ENCODE measurements at regions not wholly inside any gene's neighbourhood (a gene's known extent, or its start where the extent isn't known, plus 50 kb on each side); places are given as distances from the start of the nearest gene placed in this dataset.

DNA sequence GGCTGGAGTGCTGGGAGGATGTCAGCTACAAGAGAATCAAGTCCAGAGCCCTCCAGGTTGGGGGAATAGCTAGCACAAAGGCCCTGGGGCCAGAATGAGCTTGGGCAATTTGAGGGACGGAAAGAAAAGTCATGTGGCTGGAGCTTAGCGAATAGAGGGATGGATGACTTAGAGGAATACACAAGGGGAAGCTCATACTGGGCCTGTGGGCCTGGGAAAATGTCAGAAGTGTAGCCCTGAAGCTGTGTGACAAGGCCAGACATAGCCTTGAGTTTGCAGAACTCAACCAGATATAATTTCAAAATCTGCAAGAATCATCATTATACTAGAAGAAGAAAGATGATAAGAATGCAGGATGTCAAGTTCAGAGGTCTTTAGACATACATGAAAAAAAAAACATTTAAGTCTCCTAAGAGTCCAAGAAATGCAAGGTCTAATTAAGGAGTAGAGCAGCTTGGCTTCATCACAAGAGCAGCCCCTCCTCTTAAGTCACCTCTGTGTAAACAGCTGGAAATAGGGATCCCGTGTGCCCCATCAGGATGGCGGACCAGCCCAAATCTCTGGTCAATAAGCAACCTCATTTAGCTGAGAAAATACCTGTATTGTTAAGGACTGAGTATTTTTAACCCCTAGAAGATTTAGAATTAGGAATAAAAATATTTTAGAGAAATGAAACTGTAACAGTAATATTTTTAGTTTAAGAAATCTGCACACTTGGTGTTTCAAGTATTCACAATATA is 66.6 kb downstream of the ABCC12 start:
- DNase-seq (no peak), FAIRE-seq (no peak)
- WGBS, 3 donors = 52 to 67% (median 60%) methylated on average over 4 of the region's 4 CpGs

DNA sequence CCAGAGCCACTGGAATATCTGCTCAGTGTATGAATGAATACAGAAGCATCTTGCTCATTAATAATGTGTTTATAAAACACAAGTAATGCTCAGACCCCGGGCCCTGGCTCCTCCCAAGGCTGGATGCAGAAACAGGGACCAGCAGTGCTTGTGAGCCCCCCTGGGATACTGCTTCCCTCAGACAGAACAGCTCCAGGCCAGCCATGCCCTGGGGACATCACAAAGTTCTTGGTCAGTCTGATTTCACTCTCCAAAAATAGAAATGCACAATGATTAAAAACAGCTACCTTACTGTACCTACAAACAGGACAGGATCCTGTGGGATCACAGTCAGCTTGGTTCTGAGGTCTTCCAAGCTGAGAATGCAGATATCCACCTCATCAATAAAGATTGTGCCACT is 68.2 kb downstream of the ABCC12 start:
- no peak for DNase-seq
- H3K36me3 ChIP-seq (ENCODE audit: control insufficient read depth in 3 of 3, insufficient read depth in 2 of 3, low read depth in 1 of 3, low read length in 3 of 3) = no peaks in the 10 kb centered on the region
- no peaks in the 10 kb centered on the region for H3K27me3 ChIP-seq (ENCODE audit: control insufficient read depth in 3 of 3, insufficient read depth in 3 of 3, low read length in 3 of 3)
- no peak for FAIRE-seq
- H3K4me3 ChIP-seq (ENCODE audit: low read depth in 1 of 3, low read length in 3 of 3) = no peak overlapping the region
- H3K4me1 ChIP-seq (ENCODE audit: control insufficient read depth in 3 of 3, insufficient read depth in 2 of 3, low read depth in 1 of 3, low read length in 2 of 3) = no peaks in the 10 kb centered on the region
- H3K9me3 ChIP-seq (ENCODE audit: control insufficient read depth in 2 of 2, insufficient read depth in 1 of 2, low read depth in 1 of 2, low read length in 1 of 2) = no peaks in the 10 kb centered on the region
- 49 to 81% (median 59%) methylated on average over 1 of the region's 1 CpG for WGBS, 3 donors
- no peak overlapping the region for H3K27ac ChIP-seq (ENCODE audit: low read depth in 1 of 3, low read length in 2 of 3)

More for the DNA sequence above, 66.6 kb downstream of the ABCC12 start:
- Histone ChIP-seq H3K4me3 (ENCODE audit: low read depth in 1 of 3, low read length in 3 of 3) (no peak overlapping the region), H3K27ac (ENCODE audit: low read depth in 1 of 3, low read length in 2 of 3) (no peak overlapping the region), H3K4me1 (ENCODE audit: control insufficient read depth in 3 of 3, insufficient read depth in 2 of 3, low read depth in 1 of 3, low read length in 2 of 3) (no peaks in the 10 kb centered on the region), H3K27me3 (ENCODE audit: control insufficient read depth in 3 of 3, insufficient read depth in 3 of 3, low read length in 3 of 3) (no peaks in the 10 kb centered on the region), H3K9me3 (ENCODE audit: control insufficient read depth in 2 of 2, insufficient read depth in 1 of 2, low read depth in 1 of 2, low read length in 1 of 2) (no peaks in the 10 kb centered on the region), H3K36me3 (ENCODE audit: control insufficient read depth in 3 of 3, insufficient read depth in 2 of 3, low read depth in 1 of 3, low read length in 3 of 3) (no peaks in the 10 kb centered on the region)

DNA sequence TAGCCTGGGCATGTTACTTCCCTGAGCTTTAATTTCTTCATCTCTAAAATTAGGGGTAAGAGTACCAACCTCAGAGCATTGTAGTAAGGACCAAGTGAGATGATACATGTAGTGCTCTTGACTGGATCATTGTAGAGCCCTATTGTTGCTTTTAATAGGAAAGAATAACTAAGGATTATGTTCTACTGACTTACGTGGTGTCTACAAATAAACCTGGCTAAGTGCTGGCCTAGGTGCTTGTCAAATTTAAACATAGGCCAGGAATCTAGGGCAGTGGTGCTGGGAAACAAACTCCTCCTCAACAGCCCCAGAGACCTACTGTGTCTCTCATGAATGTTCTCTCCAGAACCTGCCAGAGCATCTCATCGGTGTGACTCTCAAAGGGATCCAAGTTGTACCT is 69.4 kb downstream of the ABCC12 start:
- DNase-seq = no peak
- Histone ChIP-seq H3K9me3 (ENCODE audit: control insufficient read depth in 2 of 2, insufficient read depth in 1 of 2, low read depth in 1 of 2, low read length in 1 of 2) (no peaks in the 10 kb centered on the region), H3K27ac (ENCODE audit: low read depth in 1 of 3, low read length in 2 of 3) (no peak overlapping the region), H3K4me1 (ENCODE audit: control insufficient read depth in 3 of 3, insufficient read depth in 2 of 3, low read depth in 1 of 3, low read length in 2 of 3) (no peaks in the 10 kb centered on the region), H3K4me3 (ENCODE audit: low read depth in 1 of 3, low read length in 3 of 3) (no peak overlapping the region), H3K27me3 (ENCODE audit: control insufficient read depth in 3 of 3, insufficient read depth in 3 of 3, low read length in 3 of 3) (no peaks in the 10 kb centered on the region), H3K36me3 (ENCODE audit: control insufficient read depth in 3 of 3, insufficient read depth in 2 of 3, low read depth in 1 of 3, low read length in 3 of 3) (no peaks in the 10 kb centered on the region)
- no peak for FAIRE-seq
- WGBS, 3 donors = 75 to 91% (median 76%) methylated on average over 2 of the region's 2 CpGs

- 53 to 69% (median 66%) methylated on average over 1 of the region's 1 CpG for WGBS, 3 donors
- no peaks in the 10 kb centered on the region for H3K36me3 ChIP-seq (ENCODE audit: control insufficient read depth in 3 of 3, insufficient read depth in 2 of 3, low read depth in 1 of 3, low read length in 3 of 3)
- H3K27me3 ChIP-seq (ENCODE audit: control insufficient read depth in 3 of 3, insufficient read depth in 3 of 3, low read length in 3 of 3) = no peaks in the 10 kb centered on the region
- no peak for FAIRE-seq
- DNase-seq = no peak
- no peak overlapping the region for H3K27ac ChIP-seq (ENCODE audit: low read depth in 1 of 3, low read length in 2 of 3)
- H3K9me3 ChIP-seq (ENCODE audit: control insufficient read depth in 2 of 2, insufficient read depth in 1 of 2, low read depth in 1 of 2, low read length in 1 of 2) = no peaks in the 10 kb centered on the region
- no peak overlapping the region for H3K4me3 ChIP-seq (ENCODE audit: low read depth in 1 of 3, low read length in 3 of 3)
- H3K4me1 ChIP-seq (ENCODE audit: control insufficient read depth in 3 of 3, insufficient read depth in 2 of 3, low read depth in 1 of 3, low read length in 2 of 3) = no peaks in the 10 kb centered on the region
Measured at GRCh38 chr16:48085729-48086128, 70.1 kb downstream of the ABCC12 start.

- Histone ChIP-seq H3K4me1 (ENCODE audit: control insufficient read depth in 3 of 3, insufficient read depth in 2 of 3, low read depth in 1 of 3, low read length in 2 of 3) (no peaks in the 10 kb centered on the region), H3K9me3 (ENCODE audit: control insufficient read depth in 2 of 2, insufficient read depth in 1 of 2, low read depth in 1 of 2, low read length in 1 of 2) (no peaks in the 10 kb centered on the region), H3K27ac (ENCODE audit: low read depth in 1 of 3, low read length in 2 of 3) (no peak overlapping the region), H3K36me3 (ENCODE audit: control insufficient read depth in 3 of 3, insufficient read depth in 2 of 3, low read depth in 1 of 3, low read length in 3 of 3) (no peaks in the 10 kb centered on the region), H3K27me3 (ENCODE audit: control insufficient read depth in 3 of 3, insufficient read depth in 3 of 3, low read length in 3 of 3) (no peaks in the 10 kb centered on the region), H3K4me3 (ENCODE audit: low read depth in 1 of 3, low read length in 3 of 3) (no peak overlapping the region)
- DNase-seq = no peak
- no peak for FAIRE-seq
- 78 to 86% (median 82%) methylated on average over 7 of the region's 7 CpGs for WGBS, 3 donors
Measured at GRCh38 chr16:48084826-48085225, 71.0 kb downstream of the ABCC12 start.

GRCh38 chr16:48082516-48082915 is 73.3 kb downstream of the ABCC12 start:
- peak in 1 of 2 donors; percentile 4 for DNase-seq

GRCh38 chr16:48081656-48082055 is 74.1 kb downstream of the ABCC12 start:
- FAIRE-seq (no peak), DNase-seq (no peak)
- no peak overlapping the region for H3K27ac ChIP-seq (ENCODE audit: low read depth in 1 of 3, low read length in 2 of 3)
- no peaks in the 10 kb centered on the region for H3K27me3 ChIP-seq (ENCODE audit: control insufficient read depth in 3 of 3, insufficient read depth in 3 of 3, low read length in 3 of 3)
- no peaks in the 10 kb centered on the region for H3K36me3 ChIP-seq (ENCODE audit: control insufficient read depth in 3 of 3, insufficient read depth in 2 of 3, low read depth in 1 of 3, low read length in 3 of 3)
- H3K4me1 ChIP-seq (ENCODE audit: control insufficient read depth in 3 of 3, insufficient read depth in 2 of 3, low read depth in 1 of 3, low read length in 2 of 3) = no peaks in the 10 kb centered on the region
- WGBS, 3 donors = 67 to 80% (median 69%) methylated on average over 3 of the region's 3 CpGs
- H3K4me3 ChIP-seq (ENCODE audit: low read depth in 1 of 3, low read length in 3 of 3) = no peak overlapping the region
- H3K9me3 ChIP-seq (ENCODE audit: control insufficient read depth in 2 of 2, insufficient read depth in 1 of 2, low read depth in 1 of 2, low read length in 1 of 2) = no peaks in the 10 kb centered on the region

More at GRCh38 chr16:48082516-48082915, 73.3 kb downstream of the ABCC12 start:
- no peak for FAIRE-seq
- Histone ChIP-seq H3K4me1 (ENCODE audit: control insufficient read depth in 3 of 3, insufficient read depth in 2 of 3, low read depth in 1 of 3, low read length in 2 of 3) (no peaks in the 10 kb centered on the region), H3K27me3 (ENCODE audit: control insufficient read depth in 3 of 3, insufficient read depth in 3 of 3, low read length in 3 of 3) (no peaks in the 10 kb centered on the region), H3K4me3 (ENCODE audit: low read depth in 1 of 3, low read length in 3 of 3) (no peak overlapping the region), H3K9me3 (ENCODE audit: control insufficient read depth in 2 of 2, insufficient read depth in 1 of 2, low read depth in 1 of 2, low read length in 1 of 2) (no peaks in the 10 kb centered on the region), H3K36me3 (ENCODE audit: control insufficient read depth in 3 of 3, insufficient read depth in 2 of 3, low read depth in 1 of 3, low read length in 3 of 3) (no peaks in the 10 kb centered on the region), H3K27ac (ENCODE audit: low read depth in 1 of 3, low read length in 2 of 3) (no peak overlapping the region)
- WGBS, 3 donors = 48 to 85% (median 69%) methylated on average over 6 of the region's 6 CpGs

GRCh38 chr16:48076455-48077012 is 79.3 kb downstream of the ABCC12 start:
- Histone ChIP-seq H3K27ac (ENCODE audit: low read depth in 1 of 3, low read length in 2 of 3) (no peak overlapping the region), H3K4me3 (ENCODE audit: low read depth in 1 of 3, low read length in 3 of 3) (no peak overlapping the region), H3K36me3 (ENCODE audit: control insufficient read depth in 3 of 3, insufficient read depth in 2 of 3, low read depth in 1 of 3, low read length in 3 of 3) (no peaks in the 10 kb centered on the region), H3K9me3 (ENCODE audit: control insufficient read depth in 2 of 2, insufficient read depth in 1 of 2, low read depth in 1 of 2, low read length in 1 of 2) (no peaks in the 10 kb centered on the region), H3K4me1 (ENCODE audit: control insufficient read depth in 3 of 3, insufficient read depth in 2 of 3, low read depth in 1 of 3, low read length in 2 of 3) (no peaks in the 10 kb centered on the region), H3K27me3 (ENCODE audit: control insufficient read depth in 3 of 3, insufficient read depth in 3 of 3, low read length in 3 of 3) (no peaks in the 10 kb centered on the region)
- FAIRE-seq (no peak), DNase-seq (peak in 1 of 2 donors; percentile 55)
- 11 to 69% (median 45%) methylated on average over 2 of the region's 2 CpGs for WGBS, 3 donors

DNA sequence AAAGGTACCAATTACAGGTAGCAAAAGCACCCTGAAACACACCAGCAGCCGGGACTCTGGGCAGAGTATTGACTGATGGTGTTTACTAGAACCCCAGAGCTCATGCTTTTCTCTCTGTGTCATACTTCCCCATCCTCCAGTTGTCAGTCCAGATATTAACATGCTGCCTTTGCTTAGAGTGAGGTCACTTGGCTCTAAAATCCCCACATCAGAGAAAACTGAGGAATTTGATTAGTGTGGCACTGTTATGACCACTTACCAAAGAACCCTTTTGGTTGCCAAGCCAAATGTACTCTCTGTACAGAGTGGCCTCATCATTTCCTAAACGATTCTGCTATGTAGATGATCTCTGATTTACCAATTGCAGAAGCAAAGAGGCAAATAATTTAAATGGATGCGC is 80.4 kb downstream of the ABCC12 start:
- FAIRE-seq (no peak), DNase-seq (no peak)
- Histone ChIP-seq H3K27me3 (ENCODE audit: control insufficient read depth in 3 of 3, insufficient read depth in 3 of 3, low read length in 3 of 3) (no peaks in the 10 kb centered on the region), H3K36me3 (ENCODE audit: control insufficient read depth in 3 of 3, insufficient read depth in 2 of 3, low read depth in 1 of 3, low read length in 3 of 3) (no peaks in the 10 kb centered on the region), H3K27ac (ENCODE audit: low read depth in 1 of 3, low read length in 2 of 3) (no peak overlapping the region), H3K9me3 (ENCODE audit: control insufficient read depth in 2 of 2, insufficient read depth in 1 of 2, low read depth in 1 of 2, low read length in 1 of 2) (no peaks in the 10 kb centered on the region), H3K4me1 (ENCODE audit: control insufficient read depth in 3 of 3, insufficient read depth in 2 of 3, low read depth in 1 of 3, low read length in 2 of 3) (no peaks in the 10 kb centered on the region), H3K4me3 (ENCODE audit: low read depth in 1 of 3, low read length in 3 of 3) (no peak overlapping the region)
- WGBS, 3 donors = 72 to 77% (median 77%) methylated on average over 3 of the region's 3 CpGs

Measured in small intestine (tissue), 7 donors.